ENCODE measurements at regions not wholly inside any gene's neighbourhood (a gene's known extent, or its start where the extent isn't known, plus 50 kb on each side); places are given as distances from the start of the nearest gene placed in this dataset.

GRCh38 chr12:75759842-75760572 is 248.6 kb upstream of the KRR1 start:
- TF ChIP-seq CTCF (conservative IDR thresholded peaks at IDR 0.05; ENCODE audit: low read depth, low read length), result no peak
- no peak overlapping the region for H3K4me3 ChIP-seq (ENCODE audit: low read depth, low read length)
- DNase-seq (ENCODE audit: low read depth), result peak; percentile 41

- no peak overlapping the region for H3K4me3 ChIP-seq (ENCODE audit: low read depth, low read length)
- no peak for TF ChIP-seq CTCF (conservative IDR thresholded peaks at IDR 0.05; ENCODE audit: low read depth, low read length)
- DNase-seq (ENCODE audit: low read depth), result no peak
These were observed 247.8 kb upstream of the KRR1 start for GRCh38 chr12:75759196-75759595.

GRCh38 chr12:75756771-75757170 is 245.4 kb upstream of the KRR1 start:
- H3K4me3 ChIP-seq (ENCODE audit: low read depth, low read length), result no peak overlapping the region
- DNase-seq (ENCODE audit: low read depth), result no peak
- no peak for TF ChIP-seq CTCF (conservative IDR thresholded peaks at IDR 0.05; ENCODE audit: low read depth, low read length)

GRCh38 chr12:75756111-75756510 is 244.7 kb upstream of the KRR1 start:
- no peak for DNase-seq (ENCODE audit: low read depth)
- H3K4me3 ChIP-seq (ENCODE audit: low read depth, low read length), result no peak overlapping the region
- no peak for TF ChIP-seq CTCF (conservative IDR thresholded peaks at IDR 0.05; ENCODE audit: low read depth, low read length)

GRCh38 chr12:75754698-75755097 is 243.3 kb upstream of the KRR1 start:
- no peak for TF ChIP-seq CTCF (conservative IDR thresholded peaks at IDR 0.05; ENCODE audit: low read depth, low read length)
- no peak for DNase-seq (ENCODE audit: low read depth)
- no peak overlapping the region for H3K4me3 ChIP-seq (ENCODE audit: low read depth, low read length)

GRCh38 chr12:75754141-75754540 is 242.7 kb upstream of the KRR1 start:
- H3K4me3 ChIP-seq (ENCODE audit: low read depth, low read length), result no peak overlapping the region
- no peak for TF ChIP-seq CTCF (conservative IDR thresholded peaks at IDR 0.05; ENCODE audit: low read depth, low read length)
- no peak for DNase-seq (ENCODE audit: low read depth)
